CD4-positive, alpha-beta T cell treated with Interleukin-1 beta for 1 hour (primary cell): ENCODE measurements at regions not wholly inside any gene's neighbourhood (a gene's known extent, or its start where the extent isn't known, plus 50 kb on each side); places are given as distances from the start of the nearest gene placed in this dataset.

ENCODE experiments used
- DNase-seq, 2 donors: peaks; one replicate each; pipeline ENCODE4 v3.0.0-alpha.2; 2020 to 2022

DNA sequence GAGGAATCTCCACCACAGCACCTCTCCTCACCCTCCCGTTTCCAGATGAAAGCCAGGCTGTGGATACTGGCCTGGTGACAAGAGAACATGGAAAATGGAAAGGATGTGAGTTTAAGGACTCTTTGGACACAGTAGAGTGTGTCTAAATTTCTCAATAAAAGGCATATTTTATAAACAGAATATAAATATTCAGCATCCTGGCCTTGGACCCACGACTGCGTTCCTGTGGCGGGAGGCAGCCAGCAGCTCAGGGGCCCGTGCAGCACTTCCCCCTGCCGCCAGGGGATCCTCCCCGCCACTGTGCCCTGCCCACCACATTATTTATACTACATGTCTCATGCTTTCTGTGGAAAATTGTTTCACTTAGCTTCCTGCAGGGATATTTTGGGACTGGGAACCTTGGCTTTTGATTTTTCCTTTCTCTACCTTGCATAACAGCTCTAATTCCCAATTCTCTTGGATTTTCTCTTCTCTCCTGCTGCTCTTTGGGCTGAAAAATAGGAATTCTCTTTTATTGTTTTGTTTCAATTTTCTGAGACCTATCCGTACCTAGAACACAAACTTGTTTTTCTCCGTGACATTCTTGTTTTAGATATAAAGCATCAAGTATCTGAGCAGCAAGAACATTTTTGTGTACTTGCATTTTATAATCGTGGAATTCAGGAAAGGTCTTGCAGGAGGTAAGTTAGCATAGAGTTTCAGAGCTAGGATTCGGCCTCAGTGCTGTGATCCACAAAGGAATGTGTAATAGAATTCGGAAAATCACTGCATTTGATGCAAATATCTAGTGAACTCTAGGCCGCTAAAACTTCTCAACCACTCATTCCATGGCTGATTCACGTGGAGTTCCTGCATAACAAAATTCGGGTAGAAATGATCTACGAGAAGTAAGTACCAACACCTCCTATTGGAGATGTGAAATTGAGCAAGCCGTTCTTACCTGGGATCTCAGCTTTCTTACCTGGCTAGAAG lies 107.7 kb upstream of the SPATA13 start:
- DNase-seq, result no peak

DNA sequence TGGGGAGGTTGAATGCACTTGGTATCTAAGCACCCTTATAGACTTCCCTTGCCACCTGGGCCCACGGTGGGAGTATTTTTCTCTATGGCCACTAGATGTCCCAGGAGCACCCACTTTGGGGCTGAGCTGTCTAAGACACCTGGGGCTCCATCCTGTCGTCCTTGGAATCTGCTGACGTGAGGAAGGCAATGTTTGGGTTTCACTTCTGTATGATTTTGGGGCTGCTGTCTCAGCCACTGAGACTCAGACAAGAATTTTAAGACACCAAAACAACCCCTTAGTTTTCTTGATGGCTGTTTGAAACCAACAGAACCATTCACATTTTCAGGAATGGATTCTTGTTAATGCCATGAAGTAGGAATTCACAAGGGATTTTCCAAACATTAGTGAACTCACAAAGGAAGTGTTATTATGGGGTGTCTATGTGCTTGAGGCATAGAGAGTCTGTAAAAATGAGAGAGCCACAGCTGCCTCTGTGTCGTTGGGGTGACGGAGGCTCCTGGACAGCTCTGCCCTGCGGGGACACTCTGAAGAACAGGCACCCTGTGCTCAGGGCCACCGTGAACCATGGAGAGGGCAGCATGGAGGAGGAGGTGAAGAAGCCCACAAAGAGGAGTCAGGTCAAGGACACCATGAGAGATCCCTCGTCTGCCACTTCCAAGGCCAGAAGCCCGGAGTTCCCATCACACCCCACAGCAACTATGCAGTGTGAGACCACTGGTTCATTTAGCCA lies 106.8 kb upstream of the SPATA13 start:
- peak; percentile 69 for DNase-seq

DNA sequence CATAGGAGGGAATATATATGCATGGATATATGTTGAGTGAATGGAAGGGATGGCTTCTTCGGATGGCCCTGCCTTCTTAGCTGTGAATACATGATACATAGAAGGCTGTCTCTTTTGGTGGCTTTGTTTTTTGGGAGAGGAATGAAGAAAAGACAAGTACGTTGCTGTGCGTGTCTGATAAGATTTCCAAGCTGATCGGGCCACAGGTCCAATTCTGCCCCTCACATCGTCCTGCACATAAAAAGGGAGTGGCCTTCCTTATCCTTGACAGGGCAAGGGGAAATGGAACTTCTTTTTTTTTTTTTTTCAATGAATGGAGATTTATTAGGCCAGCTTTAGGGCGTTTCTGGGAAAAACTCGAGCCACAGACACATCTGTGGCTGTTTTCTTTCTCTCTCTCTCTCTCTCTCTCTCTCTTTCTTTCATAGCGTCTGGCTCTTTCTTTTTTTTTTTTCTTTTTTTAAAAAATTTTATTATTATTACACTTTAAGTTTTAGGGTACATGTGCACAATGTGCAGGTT lies 103.8 kb upstream of the SPATA13 start:
- no peak for DNase-seq

DNA sequence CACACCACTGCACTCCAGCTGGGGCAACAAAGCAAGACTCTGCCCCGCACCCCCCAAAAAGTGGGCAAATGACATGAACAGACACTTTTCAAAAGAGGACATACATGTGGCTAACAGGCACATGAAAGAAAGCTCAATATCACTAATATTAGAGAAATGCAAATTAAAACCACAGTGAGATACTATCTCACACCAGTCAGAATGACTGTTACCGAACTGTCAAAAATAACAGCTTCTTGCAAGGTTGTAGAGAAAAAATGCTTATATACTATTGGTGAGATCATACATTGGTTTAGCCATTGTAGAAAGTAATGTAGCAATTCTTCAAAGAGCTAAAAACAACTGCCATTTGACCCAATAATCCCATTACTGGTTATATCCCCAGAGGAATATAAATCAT lies 99.5 kb upstream of the SPATA13 start:
- DNase-seq, result no peak

DNA sequence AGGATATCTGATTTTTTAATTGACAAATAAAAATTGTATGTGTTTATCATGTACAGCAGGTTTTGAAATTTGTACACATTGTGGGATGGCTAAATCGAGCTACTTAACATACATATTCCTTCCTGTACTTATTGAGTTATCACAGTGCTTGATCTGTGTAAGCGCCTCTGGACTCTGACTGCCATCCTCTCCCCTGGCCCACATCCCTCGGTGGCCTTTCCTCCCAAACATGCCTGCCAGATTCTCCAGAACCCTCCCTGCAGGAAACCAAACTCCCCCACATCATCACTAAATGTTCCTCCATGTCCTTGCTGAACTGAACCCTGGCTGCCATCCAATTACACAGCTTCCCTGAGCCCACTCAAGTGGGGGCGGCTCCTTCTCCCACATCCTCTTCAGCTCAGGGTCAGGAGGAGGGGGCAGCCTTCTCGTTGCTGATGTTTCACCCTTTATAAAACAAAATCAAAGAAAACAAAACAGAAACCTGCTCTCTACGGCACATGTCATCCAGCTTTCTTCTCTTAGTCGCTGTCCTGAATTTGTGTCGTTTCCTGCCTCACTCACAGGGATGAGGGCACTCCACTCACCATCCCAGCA lies 97.1 kb upstream of the SPATA13 start:
- no peak for DNase-seq

DNA sequence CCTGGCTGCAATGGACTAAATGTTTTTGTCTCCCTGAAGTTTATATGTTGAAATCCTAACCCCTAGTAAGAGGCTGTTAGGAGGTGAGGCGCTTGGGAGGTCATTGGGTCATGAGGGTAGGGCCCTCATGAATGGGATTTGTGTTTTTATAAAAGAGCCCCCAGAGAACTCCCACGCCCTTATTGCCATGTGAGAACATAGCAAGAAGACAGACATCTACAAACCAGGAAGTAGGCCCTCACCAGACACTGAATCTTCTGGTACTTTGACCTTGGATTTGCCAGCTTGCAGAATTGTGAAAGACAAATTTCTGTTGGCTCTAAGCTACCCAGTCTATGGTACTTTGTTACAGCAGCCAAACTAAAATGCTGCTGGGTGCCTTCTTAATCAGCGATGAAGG lies 96.1 kb upstream of the SPATA13 start:
- no peak for DNase-seq

DNA sequence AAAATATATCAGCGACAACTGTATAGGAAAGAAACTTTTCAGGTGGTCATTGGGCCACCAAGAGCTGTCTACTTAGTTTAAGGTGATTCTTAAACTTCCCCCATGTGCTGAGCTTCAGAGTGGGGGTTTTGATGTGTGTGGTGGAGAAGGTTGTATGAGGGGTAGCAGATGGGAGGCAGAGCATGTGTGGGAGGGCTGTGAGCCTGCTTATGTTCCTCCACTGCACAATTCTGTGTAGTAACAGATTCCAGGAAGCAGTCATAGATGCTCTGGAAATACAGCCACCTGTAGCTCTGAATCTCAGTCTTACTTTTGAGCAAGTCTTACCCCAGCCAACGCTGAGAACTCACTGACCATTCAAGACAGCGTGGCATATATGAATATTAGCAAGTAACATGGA lies 95.3 kb upstream of the SPATA13 start:
- no peak for DNase-seq

DNA sequence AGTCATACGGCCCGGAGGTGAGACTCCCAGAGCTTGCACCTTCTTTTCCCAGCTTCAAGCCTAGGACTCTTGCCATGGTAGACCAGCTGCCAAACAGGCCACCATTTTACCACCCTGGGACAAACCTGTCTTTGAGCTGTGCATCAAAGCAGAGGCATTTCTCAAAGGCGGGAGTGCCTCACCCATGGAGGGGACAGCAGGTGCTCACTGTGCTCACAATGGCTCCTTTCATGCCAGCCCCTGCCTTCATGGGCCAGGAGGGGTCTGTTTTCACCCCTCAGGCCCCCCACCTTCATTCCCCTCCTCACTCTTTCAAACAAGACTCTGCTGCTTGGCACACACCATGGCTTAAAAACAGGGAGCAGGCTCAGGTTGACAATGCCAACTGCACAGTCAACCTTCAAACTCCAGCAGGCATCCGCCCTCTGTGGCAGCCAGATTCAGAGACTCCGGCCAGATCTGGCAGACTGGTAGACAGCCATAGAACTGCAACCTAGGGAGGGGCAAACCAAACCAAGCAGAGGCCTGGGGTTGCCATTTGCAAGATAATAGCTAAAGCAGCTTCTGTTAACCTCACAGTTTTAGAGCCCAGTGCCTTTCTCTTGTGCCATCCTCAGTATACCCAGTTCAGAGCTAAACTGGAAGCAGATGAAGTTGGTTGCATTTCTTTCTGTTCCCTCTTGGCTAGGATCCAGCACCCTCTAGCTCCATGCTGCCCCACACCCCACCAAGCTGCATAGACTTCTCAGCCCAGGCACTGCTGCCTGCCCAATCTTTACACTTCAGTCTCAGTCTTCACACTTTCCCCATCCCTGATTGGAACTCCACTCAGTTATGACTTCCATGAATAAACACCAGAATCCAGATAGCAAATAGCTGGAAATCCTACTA lies 93.9 kb upstream of the SPATA13 start:
- DNase-seq, result no peak

DNA sequence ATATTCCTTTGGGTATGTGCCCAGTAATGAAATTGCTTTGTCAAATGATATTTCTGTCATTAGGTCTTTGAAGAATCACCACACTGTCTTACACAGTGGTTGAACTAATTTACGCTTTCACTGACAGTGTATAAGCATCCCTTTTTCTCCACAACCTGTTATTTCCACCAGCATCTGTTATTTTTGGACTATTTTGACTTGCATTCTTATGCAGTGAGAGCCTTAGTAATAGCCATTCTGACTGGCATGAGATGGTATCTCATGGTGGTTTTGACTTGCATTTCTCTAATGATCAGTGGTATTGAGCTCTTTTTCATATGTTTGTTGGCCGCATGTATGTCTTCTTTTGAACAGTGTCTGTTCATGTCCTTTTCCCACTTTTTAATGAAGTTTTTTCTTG lies 92.0 kb upstream of the SPATA13 start:
- no peak for DNase-seq

DNA sequence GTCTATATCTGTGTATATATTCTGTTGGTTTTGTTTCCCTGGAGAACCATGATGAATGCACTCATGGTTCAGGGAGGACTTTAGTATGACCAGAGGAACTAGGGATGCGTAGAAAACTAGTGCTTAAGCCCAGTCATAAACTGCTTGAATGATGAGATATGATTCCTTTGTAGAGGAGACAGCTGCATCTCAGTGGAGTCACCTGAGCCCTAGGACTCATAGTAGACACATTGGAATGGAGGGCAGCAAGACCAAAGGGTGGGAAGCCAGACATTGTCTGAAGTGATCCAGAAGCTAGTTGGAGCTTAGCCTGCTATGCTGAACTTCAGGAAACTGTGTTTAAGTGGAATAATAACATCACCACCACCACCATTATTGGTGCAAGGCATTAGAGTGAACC lies 89.5 kb upstream of the SPATA13 start:
- DNase-seq, result no peak

DNA sequence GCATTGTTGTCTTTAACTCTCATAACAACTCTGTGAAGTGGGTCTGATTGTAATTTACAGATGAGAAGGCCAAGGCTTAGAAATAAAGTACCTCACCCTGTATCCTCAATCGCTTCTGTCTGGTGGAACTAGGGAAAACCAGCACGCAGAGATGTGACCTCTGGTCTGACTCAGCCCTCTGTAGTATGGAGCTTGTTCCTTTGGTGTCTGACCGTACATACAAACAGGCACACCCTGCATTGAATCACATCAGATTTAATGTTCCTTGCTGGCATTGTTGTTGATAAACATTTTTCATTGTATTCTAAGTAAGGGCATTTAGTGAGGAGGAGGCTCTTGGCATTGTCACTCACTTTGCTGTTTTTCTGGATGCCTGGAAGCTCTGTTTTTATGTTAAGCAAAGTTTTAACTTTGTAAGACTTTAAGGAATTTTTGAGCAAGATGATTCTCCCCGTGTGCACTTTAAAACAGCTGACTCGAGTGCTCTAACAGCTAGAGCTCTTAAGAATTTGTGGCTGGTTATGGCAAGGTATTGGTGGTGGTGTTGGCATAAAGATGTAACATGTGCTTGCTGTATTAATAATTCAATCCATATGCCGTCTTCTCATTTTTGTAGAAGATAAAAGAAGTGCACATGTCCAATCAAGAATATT lies 89.0 kb upstream of the SPATA13 start:
- DNase-seq, result no peak

DNA sequence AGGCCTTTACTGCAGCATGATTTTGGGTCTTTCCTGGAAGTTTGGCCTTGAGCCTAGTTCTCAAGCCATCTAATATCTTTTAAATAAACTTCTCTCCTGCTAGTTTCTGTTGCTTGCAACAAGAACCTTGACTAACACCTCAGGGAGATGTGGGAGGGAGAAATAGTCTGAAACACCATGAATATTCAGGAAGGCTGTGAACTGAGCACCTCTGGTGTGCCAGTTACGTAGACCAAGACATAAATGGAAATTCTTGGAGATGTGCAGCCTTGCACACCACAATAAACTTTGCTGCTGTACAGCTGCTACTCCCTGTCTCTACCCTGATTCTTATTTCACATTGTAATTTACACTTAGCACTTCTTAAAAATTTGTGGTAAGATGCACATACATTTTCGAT lies 86.9 kb upstream of the SPATA13 start:
- no peak for DNase-seq

DNA sequence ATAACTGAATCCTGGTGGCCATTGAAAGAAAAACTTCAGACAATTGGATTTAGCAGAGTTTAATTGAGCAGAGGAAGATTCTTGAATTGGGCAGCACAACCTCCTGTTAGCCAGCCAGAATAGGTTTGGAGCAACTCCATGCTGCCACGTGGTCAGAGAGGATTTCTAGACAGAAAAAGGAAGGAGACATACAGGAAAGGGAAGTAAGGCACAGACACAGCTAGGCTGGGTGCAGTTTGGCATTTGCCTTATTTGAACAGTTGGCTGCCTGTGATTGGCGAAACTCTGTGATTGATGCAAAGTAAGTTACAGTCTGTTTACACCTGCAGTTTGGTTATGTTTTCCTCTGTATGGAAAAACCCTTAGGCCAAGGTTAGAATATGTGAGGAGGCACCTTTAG lies 85.8 kb upstream of the SPATA13 start:
- peak in 1 of 2 donors; percentile 5 for DNase-seq

DNA sequence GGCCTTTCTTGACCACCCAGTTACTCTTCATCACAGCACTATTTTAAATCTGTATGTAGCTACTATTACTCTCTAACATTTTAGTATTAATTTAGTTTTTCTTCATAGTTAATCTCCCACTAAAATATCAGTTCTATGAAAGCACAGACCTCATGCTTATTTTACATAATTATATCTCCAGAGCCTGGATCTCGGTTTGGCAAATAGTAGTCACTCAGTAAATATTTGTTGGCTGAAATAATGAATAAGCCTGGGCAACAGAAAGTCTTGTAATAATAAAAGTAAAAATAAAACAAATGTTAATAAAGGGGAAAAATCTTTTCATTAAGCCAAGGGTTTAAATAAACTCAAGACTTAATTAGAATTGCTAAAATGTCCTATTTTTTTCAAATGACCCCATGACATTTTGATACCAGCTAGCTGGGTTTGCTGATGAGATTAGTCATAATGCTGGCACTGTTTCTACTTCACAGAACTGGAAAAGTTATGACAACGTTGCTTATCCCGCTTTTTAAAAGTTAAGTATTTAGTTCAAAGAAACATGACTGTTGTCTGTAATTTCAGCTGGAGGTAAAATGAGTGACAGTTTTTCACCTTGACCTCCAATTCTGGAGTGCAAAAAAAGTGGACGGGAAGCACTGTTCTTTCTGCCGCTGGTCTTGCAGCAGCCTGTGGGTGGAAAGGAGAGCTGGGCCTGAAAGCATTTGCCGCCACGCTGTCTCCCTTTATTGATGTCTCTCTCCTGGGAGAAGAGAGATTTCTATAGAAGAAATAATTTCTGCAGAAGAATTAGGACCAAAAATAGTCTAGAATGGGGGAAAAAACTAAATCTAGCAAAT lies 85.2 kb upstream of the SPATA13 start:
- no peak for DNase-seq

DNA sequence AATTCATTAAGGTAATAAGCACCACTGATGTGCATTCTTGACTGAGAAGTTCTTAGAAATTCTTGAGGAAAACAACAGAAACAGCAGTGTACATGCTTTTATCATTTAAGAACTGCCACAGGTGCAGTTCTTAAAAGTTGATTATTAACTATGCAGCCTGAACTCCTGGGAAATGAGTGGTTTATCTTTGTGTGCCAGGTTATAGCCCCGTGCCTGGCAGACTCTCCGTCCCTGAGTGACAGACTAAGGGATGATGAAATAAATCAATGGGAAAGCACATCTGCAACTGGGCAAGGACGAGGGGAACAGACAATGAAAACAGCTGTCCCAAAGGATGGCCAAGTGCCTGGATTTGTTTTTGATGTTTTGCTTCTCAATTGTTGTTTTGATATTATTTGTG lies 84.4 kb upstream of the SPATA13 start:
- no peak for DNase-seq

DNA sequence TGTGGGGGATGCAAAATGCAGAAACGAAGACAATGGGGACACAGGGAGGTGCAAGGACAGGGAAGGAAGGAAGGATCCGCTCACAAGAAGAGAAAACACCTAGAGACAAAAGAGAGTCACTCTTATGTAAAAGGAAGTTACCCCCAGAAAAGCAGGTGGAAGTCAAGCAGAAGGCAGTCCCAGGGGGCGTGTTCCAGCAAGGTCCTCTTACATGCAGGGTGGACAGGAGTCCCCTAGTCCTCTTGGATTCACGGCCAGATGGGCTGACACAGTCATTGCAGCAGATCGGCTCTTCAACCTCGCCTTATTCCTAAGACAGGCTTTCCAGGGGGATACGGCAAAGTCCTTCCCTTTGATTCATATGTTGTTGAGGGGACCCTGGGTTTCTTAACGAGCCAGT lies 83.9 kb upstream of the SPATA13 start:
- no peak for DNase-seq

DNA sequence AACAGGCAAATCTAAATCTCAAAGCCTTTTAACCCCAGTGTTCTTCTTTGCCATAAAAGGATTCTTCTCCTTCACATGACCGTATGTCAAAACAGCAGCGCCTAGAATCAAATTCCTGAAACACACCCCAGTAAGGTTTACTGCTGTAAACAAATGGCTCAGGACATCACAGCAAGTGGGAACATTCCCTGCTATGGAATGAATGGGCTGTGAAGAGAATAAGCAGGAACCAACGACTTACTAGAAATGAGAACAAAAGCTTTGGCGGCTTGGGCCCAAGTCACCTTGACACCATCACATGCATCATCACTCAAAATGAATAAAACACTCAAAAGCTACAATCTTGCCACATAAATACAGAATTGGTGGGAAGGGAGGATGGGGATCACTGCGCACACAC lies 80.4 kb upstream of the SPATA13 start:
- no peak for DNase-seq

DNA sequence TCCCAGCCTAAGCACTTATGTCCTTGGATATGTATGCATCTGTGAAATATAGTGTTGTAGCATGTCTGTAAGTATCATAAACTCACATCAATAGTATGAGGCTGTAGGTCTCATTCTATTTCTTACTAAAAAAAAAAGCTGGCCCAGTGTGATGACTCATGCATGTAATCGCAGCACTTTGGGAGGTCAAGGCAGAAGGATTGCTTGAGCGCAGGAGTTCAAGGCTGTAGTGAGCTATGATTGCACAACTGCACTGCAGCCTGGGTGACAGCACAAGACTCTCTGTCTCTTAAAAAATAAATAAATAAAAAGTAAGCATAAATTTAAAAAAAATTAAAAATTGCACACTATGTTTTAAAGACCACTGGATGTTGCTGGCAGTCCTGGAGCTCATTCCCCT lies 79.1 kb upstream of the SPATA13 start:
- no peak for DNase-seq

DNA sequence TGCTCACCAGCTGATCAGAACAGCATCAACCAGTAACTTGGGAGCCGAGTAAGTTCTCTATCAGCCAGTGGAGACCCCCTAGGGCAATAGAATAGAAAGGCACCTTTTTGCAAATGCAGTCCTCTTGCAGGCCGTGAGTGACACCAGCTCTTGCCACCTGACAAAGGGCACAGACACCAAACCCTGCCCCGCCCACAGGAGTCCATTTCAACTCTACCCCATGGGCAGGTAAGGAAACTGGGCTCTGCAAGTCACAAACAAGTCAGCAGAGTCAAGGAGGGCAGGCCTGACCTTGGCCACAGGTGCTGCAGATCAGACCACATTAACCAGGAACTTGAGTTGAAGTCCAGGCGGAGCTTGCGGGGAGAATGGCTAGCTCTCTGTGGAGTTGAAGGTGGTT lies 77.4 kb upstream of the SPATA13 start:
- no peak for DNase-seq

DNA sequence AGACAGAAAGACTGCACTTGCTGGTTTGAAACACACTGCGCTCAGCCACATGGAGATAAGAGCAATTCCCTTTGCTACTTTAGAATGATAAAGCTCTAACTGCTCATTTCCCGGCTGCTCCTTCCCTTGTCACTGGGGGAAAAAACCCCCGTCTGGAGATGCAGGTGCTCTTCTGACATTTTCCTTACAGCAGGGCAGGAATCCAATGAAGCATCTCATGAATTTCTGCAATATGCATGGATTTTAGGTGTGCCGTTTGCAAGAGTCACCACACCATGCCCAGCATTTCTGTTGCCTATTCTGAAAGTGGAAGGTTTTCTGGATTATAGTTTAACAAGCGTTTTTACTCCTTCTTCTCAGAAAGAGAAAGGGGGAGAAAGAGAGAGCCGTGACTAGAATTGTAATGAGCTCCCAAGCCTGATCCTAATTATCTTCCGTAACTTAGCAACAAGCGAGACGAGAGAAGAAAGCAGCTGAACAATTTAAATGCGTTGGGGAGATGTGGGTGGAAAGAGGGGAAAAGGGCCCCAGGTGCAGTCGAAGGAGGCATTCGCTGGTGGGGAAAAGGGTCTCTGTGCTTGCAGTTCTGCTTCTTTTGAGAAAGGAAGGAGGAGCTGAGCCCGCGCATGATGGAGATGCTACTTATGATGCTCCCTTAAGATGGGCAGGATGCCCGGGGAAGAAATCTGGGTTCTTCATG lies 76.6 kb upstream of the SPATA13 start:
- DNase-seq, result no peak
